ENCODE measurements at regions not wholly inside any gene's neighbourhood (a gene's known extent, or its start where the extent isn't known, plus 50 kb on each side); places are given as distances from the start of the nearest gene placed in this dataset.

- TF ChIP-seq, protein P1, sequence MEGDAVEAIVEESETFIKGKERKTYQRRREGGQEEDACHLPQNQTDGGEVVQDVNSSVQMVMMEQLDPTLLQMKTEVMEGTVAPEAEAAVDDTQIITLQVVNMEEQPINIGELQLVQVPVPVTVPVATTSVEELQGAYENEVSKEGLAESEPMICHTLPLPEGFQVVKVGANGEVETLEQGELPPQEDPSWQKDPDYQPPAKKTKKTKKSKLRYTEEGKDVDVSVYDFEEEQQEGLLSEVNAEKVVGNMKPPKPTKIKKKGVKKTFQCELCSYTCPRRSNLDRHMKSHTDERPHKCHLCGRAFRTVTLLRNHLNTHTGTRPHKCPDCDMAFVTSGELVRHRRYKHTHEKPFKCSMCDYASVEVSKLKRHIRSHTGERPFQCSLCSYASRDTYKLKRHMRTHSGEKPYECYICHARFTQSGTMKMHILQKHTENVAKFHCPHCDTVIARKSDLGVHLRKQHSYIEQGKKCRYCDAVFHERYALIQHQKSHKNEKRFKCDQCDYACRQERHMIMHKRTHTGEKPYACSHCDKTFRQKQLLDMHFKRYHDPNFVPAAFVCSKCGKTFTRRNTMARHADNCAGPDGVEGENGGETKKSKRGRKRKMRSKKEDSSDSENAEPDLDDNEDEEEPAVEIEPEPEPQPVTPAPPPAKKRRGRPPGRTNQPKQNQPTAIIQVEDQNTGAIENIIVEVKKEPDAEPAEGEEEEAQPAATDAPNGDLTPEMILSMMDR (IDR thresholded peaks at IDR 0.05): no peak
- TF ChIP-seq POLR2AphosphoS5 (IDR thresholded peaks at IDR 0.05; ENCODE audit: low read depth, low read length) (no peak), REST (IDR thresholded peaks at IDR 0.05; ENCODE audit: insufficient read depth in 1 of 2, low read depth in 2 of 2, low read length in 1 of 2) (no peak), TCF7L2 (IDR thresholded peaks at IDR 0.05; ENCODE audit: low read depth, low read length) (no peak), SIN3A (IDR thresholded peaks at IDR 0.05; ENCODE audit: borderline replicate concordance, insufficient read depth, low read depth, low read length) (no peak)
These were observed 280.3 kb upstream of the TRIB2 start for GRCh38 chr2:12436483-12436882.

All from Panc1 (cell line).